H9 (cell line): ENCODE measurements at regions not wholly inside any gene's neighbourhood (a gene's known extent, or its start where the extent isn't known, plus 50 kb on each side); places are given as distances from the start of the nearest gene placed in this dataset.

Experiments used
- DNase-seq: peaks from one replicate; pipeline ENCODE4 v3.0.0-alpha.2; 2017
- H2AFZ ChIP-seq: one replicate; pipeline ENCODE4 v1.6.1; 2013; ENCODE audit warnings: mild to moderate bottlenecking, low read length, control low read depth, moderate library complexity
- H2AK5ac ChIP-seq: 2 replicates; pipeline ENCODE4 v1.6.1; 2013; ENCODE audit warnings: low read length, control low read depth, mixed read lengths; ENCODE audit not compliant: insufficient read length
- H2BK120ac ChIP-seq: one replicate; pipeline ENCODE4 v1.6.1; 2013; ENCODE audit warnings: low read depth, mild to moderate bottlenecking, low read length, control low read depth, inconsistent platforms; ENCODE audit not compliant: poor library complexity, severe bottlenecking
- H2BK12ac ChIP-seq: 2 replicates; pipeline ENCODE4 v1.6.1; 2013; ENCODE audit warnings: low read length, control low read depth, mixed read lengths, low read depth; ENCODE audit not compliant: insufficient read length
- H2BK15ac ChIP-seq: 2 replicates; pipeline ENCODE4 v1.6.1; 2013; ENCODE audit warnings: low read depth, low read length, control low read depth
- H2BK20ac ChIP-seq: one replicate; pipeline ENCODE4 v1.6.1; 2013; ENCODE audit warnings: low read depth, mild to moderate bottlenecking, low read length, control low read depth, inconsistent platforms; ENCODE audit not compliant: poor library complexity, severe bottlenecking
- H2BK5ac ChIP-seq: 2 replicates; pipeline ENCODE4 v1.6.1; 2013; ENCODE audit warnings: low read length, control low read depth, mixed read lengths; ENCODE audit not compliant: insufficient read length
- H3K14ac ChIP-seq: 2 replicates; pipeline ENCODE4 v1.6.1; 2013; ENCODE audit warnings: low read length, control low read depth; ENCODE audit not compliant: insufficient read depth
- H3K18ac ChIP-seq: 2 replicates; pipeline ENCODE4 v1.6.1; 2013; ENCODE audit warnings: low read depth, mild to moderate bottlenecking, mixed read lengths, low read length, control low read depth; ENCODE audit not compliant: insufficient read length
- H3K23ac ChIP-seq: 2 replicates; pipeline ENCODE4 v1.6.1; 2013; ENCODE audit warnings: low read length, control low read depth, mixed read lengths, low read depth; ENCODE audit not compliant: insufficient read length
- H3K23me2 ChIP-seq: 2 replicates; pipeline ENCODE4 v1.6.1; 2013; ENCODE audit warnings: low read depth, mild to moderate bottlenecking, mixed read lengths, low read length, control low read depth; ENCODE audit not compliant: insufficient read length, poor library complexity, severe bottlenecking
- H3K27ac ChIP-seq: 2 replicates; pipeline ENCODE4 v1.5.1; 2013; ENCODE audit warnings: low read length, control low read depth, mixed read lengths, low read depth; ENCODE audit not compliant: insufficient read length
- H3K27me3 ChIP-seq: 2 replicates; pipeline ENCODE4 v1.6.1; 2013; ENCODE audit warnings: low read length, control low read depth, inconsistent platforms; ENCODE audit not compliant: insufficient read depth
- H3K4ac ChIP-seq: 2 replicates; pipeline ENCODE4 v1.6.1; 2013; ENCODE audit warnings: low read depth, mild to moderate bottlenecking, control low read depth, inconsistent platforms, low read length, moderate library complexity
- H3K4me1 ChIP-seq: 2 replicates; pipeline ENCODE4 v1.6.1; 2013; ENCODE audit warnings: low read length, control low read depth, inconsistent platforms; ENCODE audit not compliant: insufficient read depth
- H3K4me2 ChIP-seq: 2 replicates; pipeline ENCODE4 v1.6.1; 2013; ENCODE audit warnings: low read length, control low read depth, mixed read lengths; ENCODE audit not compliant: insufficient read length, insufficient read depth
- H3K56ac ChIP-seq: 2 replicates; pipeline ENCODE4 v1.6.1; 2013; ENCODE audit warnings: low read depth, mild to moderate bottlenecking, mixed read lengths, low read length, control low read depth; ENCODE audit not compliant: insufficient read length
- H3K79me1 ChIP-seq: 2 replicates; pipeline ENCODE4 v1.6.1; 2013; ENCODE audit warnings: low read depth, mild to moderate bottlenecking, moderate library complexity, low read length, control low read depth, inconsistent platforms; ENCODE audit not compliant: insufficient read depth, poor library complexity, severe bottlenecking
- H3K79me2 ChIP-seq: 2 replicates; pipeline ENCODE4 v1.6.1; 2013; ENCODE audit warnings: low read length, control low read depth, inconsistent platforms; ENCODE audit not compliant: insufficient read depth
- H3K9ac ChIP-seq: 2 replicates; pipeline ENCODE4 v1.6.1; 2013; ENCODE audit warnings: low read length, control low read depth, mixed read lengths; ENCODE audit not compliant: insufficient read length; ENCODE audit errors: extremely low read depth
- H3K9me3 ChIP-seq: one replicate; pipeline ENCODE4 v1.6.1; 2013; ENCODE audit warnings: low read depth, low read length, inconsistent platforms; ENCODE audit not compliant: control insufficient read depth
- H3T11ph ChIP-seq: one replicate; pipeline ENCODE4 v1.6.1; 2013; ENCODE audit warnings: mild to moderate bottlenecking, low read length, control low read depth, inconsistent platforms
- H4K20me1 ChIP-seq: one replicate; pipeline ENCODE4 v1.6.1; 2013; ENCODE audit not compliant: control insufficient read depth, insufficient read length, insufficient read depth
- H4K5ac ChIP-seq: 2 replicates; pipeline ENCODE4 v1.6.1; 2013; ENCODE audit warnings: low read depth, mild to moderate bottlenecking, mixed read lengths, low read length, control low read depth; ENCODE audit not compliant: insufficient read length
- H4K8ac ChIP-seq: replicated peaks from 2 replicates; pipeline ENCODE4 v1.6.1; 2013; ENCODE audit warnings: low read length, control low read depth, mixed read lengths, low read depth; ENCODE audit not compliant: insufficient read length
- H4K91ac ChIP-seq: 2 replicates; pipeline ENCODE4 v1.6.1; 2013; ENCODE audit warnings: low read depth, mild to moderate bottlenecking, moderate library complexity, mixed read lengths, low read length, control low read depth; ENCODE audit not compliant: insufficient read length
- H3K27ac Mint-ChIP-seq, 3 experiments: 2 replicates in 2 of 3; 3 replicates in 1 of 3; pipeline ENCODE4 v1.8.0; 2020 to 2021; ENCODE audit warnings: mixed read lengths in 3 of 3, mild to moderate bottlenecking in 1 of 3, moderate library complexity in 1 of 3
- H3K27me3 Mint-ChIP-seq: 2 replicates; pipeline ENCODE4 v1.8.0; 2021; ENCODE audit warnings: low read depth, mild to moderate bottlenecking, moderate library complexity, mixed read lengths
- H3K36me3 Mint-ChIP-seq, 3 experiments: 2 replicates in 2 of 3; 3 replicates in 1 of 3; pipeline ENCODE4 v1.8.0; 2020 to 2021; ENCODE audit warnings: low read depth in 3 of 3, mixed read lengths in 3 of 3; ENCODE audit not compliant: insufficient read depth in 1 of 3
- H3K4me1 Mint-ChIP-seq, 2 experiments: 2 replicates each; pipeline ENCODE4 v1.8.0; 2020; ENCODE audit warnings: mixed read lengths in 2 of 2
- H3K4me3 Mint-ChIP-seq, 2 experiments: 2 replicates in 1 of 2; 3 replicates in 1 of 2; pipeline ENCODE4 v1.8.0; 2020 to 2021; ENCODE audit warnings: mild to moderate bottlenecking in 2 of 2, mixed read lengths in 2 of 2, moderate library complexity in 1 of 2
- H3K9me3 Mint-ChIP-seq, 2 experiments: 2 replicates in 1 of 2; 3 replicates in 1 of 2; pipeline ENCODE4 v1.8.0; 2020; ENCODE audit warnings: mild to moderate bottlenecking in 2 of 2, mixed read lengths in 2 of 2, moderate library complexity in 1 of 2
- CTCF ChIP-seq: fragments of 200-600 bp; sonication (generic); conservative IDR thresholded peaks from 3 replicates; pipeline ENCODE4 v1.8.0; 2021; ENCODE audit warnings: antibody characterized with exemption, mild to moderate bottlenecking
- WGBS: extraction: QIAGEN DNeasy Blood & Tissue Kit; methylation state at CpG from one replicate; pipeline ENCODE4 v1.1.7; 2013; ENCODE audit warnings: missing lambda C conversion rate, low lambda C conversion rate, mixed read lengths; ENCODE audit not compliant: insufficient read length; ENCODE audit errors: extremely low coverage; 5-methylcytosine and 5-hydroxymethylcytosine counted together

GRCh38 chr1:30257322-30257721 is 466.1 kb downstream of the MATN1 start:
- Histone ChIP-seq H4K20me1 (no peaks in the 10 kb centered on the region), H3K23ac (no peak overlapping the region), H3K9ac (no peak overlapping the region), H3K14ac (no peak overlapping the region), H3K4me1 (no peaks in the 10 kb centered on the region), H3K56ac (no peak overlapping the region), H3T11ph (no peak overlapping the region), H3K18ac (no peak overlapping the region), H2BK120ac (no peak overlapping the region), H2AK5ac (no peak overlapping the region), H3K27me3 (no peaks in the 10 kb centered on the region), H3K79me2 (no peaks in the 10 kb centered on the region), H3K9me3 (no peaks in the 10 kb centered on the region), H3K4ac (no peak overlapping the region), H2AFZ (no peak overlapping the region), H2BK20ac (no peak overlapping the region), H3K23me2 (no peaks in the 10 kb centered on the region), H4K5ac (no peak overlapping the region), H4K8ac (no peak overlapping the region), H3K4me2 (no peak overlapping the region), H2BK15ac (no peak overlapping the region), H4K91ac (no peak overlapping the region), H3K79me1 (no peaks in the 10 kb centered on the region), H2BK12ac (no peak overlapping the region), H2BK5ac (no peak overlapping the region), H3K27ac (no peak overlapping the region)
- peaks cover 18 to 29% of the 10 kb centered on the region in 2 experiments for H3K4me1 Mint-ChIP-seq
- H3K36me3 Mint-ChIP-seq: no peaks in the 10 kb centered on the region
- H3K9me3 Mint-ChIP-seq: no peaks in the 10 kb centered on the region; a peak in 1 of 5 replicates
- WGBS: no CpG with 5 or more reads among the region's 1 CpG
- H3K4me3 Mint-ChIP-seq: no peak overlapping the region
- TF ChIP-seq CTCF: no peak
- DNase-seq: no peak
- H3K27me3 Mint-ChIP-seq: peaks cover 2% of the 10 kb centered on the region
- H3K27ac Mint-ChIP-seq: no peak overlapping the region
